ENCODE measurements at regions not wholly inside any gene's neighbourhood (a gene's known extent, or its start where the extent isn't known, plus 50 kb on each side); places are given as distances from the start of the nearest gene placed in this dataset.
"Not testable (repeated sequence)": the region's sequence is repeated elsewhere in the genome, so short reads cannot be mapped to it uniquely, and the experiment has no call there.

DNA sequence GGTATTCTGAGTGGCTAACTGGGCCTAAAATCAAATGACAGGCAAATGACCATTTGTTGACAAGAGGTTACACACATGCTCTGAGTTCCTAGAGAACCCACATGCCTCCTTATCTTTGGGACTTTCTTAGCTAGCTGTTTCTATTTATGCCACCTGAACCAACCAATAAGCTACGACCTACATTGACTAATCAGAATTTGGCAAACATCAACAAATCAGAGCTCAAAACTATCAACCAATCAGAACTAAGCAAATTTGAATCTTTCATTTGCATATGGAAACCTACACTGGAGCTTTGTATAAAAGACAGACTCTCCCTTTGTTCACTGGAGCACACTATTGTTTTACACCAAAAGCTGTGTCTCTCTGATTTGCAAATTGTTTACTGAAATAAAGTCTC lies 192.0 kb downstream of the CXXC4 start:
- H3K36me3 Mint-ChIP-seq (ENCODE audit: low read depth) = no peaks in the 10 kb centered on the region
- no peak overlapping the region for H3K27ac Mint-ChIP-seq
- DNase-seq (no peak), ATAC-seq (no peak)
- H3K4me3 Mint-ChIP-seq = no peak overlapping the region
- H3K27me3 Mint-ChIP-seq = no peaks in the 10 kb centered on the region
- H3K4me1 Mint-ChIP-seq = no peaks in the 10 kb centered on the region
- intact Hi-C loops (cut with DNase I, micrococcal nuclease) = no loop called here
- ChIA-PET CTCF (no interaction called here), POLR2A (no interaction called here)
- H3K9me3 Mint-ChIP-seq (ENCODE audit: low read depth) = peaks cover 4% of the 10 kb centered on the region

DNA sequence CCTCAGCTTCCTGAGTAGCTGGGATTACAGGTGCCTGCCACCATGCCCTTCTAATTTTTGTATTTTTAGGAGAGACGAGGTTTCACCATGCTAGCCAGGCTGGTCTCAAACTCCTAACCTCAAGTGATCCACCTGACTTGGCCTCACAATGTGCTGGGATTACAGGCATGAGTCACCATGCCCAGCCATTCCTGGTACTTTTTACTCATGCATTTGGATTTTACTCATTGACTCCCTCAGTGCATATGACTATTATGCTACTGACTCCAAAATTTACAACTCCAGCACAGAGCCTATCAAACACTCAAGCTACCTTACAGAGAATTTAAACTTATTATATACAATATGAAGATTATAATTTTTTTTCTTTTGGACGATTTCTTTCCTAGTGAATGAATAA lies 199.9 kb downstream of the CXXC4 start:
- ATAC-seq (no peak), DNase-seq (no peak)
- CTCF ChIA-PET = no interaction called here
- H3K9me3 Mint-ChIP-seq (ENCODE audit: low read depth) = peaks cover 9% of the 10 kb centered on the region
- no peak overlapping the region for H3K4me3 Mint-ChIP-seq
- H3K36me3 Mint-ChIP-seq (ENCODE audit: low read depth) = no peaks in the 10 kb centered on the region
- POLR2A ChIA-PET = no interaction called here
- no peak overlapping the region for H3K27ac Mint-ChIP-seq
- H3K27me3 Mint-ChIP-seq = no peaks in the 10 kb centered on the region
- H3K4me1 Mint-ChIP-seq = no peaks in the 10 kb centered on the region
- intact Hi-C loops (cut with DNase I, micrococcal nuclease) = no loop called here

DNA sequence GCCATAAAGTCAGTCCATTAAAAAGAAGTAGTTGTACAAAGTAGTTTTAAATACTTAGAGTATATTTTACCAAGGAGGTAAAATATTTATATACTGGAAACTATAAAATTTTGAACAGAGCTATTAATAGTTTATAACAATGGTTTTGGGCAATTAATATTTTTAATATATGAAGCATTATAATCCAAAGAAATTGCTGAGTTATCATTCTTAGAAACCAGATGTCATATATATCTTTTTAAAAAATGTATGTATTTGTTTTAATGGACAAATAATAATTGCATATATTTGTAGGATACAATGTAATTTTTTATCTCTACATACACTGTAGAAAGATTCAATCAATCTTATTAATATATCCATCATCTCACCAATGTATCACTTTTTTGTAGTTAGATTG lies 207.8 kb downstream of the CXXC4 start:
- no peaks in the 10 kb centered on the region for H3K4me1 Mint-ChIP-seq
- ATAC-seq (no peak), DNase-seq (no peak)
- peaks cover 10% of the 10 kb centered on the region for H3K9me3 Mint-ChIP-seq (ENCODE audit: low read depth)
- intact Hi-C loops (cut with DNase I, micrococcal nuclease) = no loop called here
- POLR2A ChIA-PET = no interaction called here
- no peaks in the 10 kb centered on the region for H3K36me3 Mint-ChIP-seq (ENCODE audit: low read depth)
- no peak overlapping the region for H3K27ac Mint-ChIP-seq
- CTCF ChIA-PET = no interaction called here
- no peaks in the 10 kb centered on the region for H3K27me3 Mint-ChIP-seq
- H3K4me3 Mint-ChIP-seq = no peak overlapping the region

DNA sequence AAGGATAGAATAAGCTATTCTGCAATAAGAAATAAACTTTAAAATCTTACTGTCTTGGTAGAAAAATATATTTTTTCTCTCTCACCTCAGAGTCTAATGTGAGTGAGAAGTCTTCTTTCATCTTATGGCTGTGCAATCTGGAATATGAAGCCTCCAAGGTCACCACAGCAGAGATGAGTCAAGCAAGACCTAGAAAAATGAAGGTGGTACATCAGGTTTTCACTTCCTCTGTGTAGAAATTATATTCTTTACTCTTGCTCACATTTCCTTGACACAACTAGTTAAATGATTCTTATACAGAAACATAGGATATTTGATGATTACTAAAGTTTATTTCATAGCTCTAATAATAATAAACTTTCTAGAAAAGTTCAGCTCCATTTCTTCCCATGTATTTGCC lies 211.4 kb downstream of the CXXC4 start:
- POLR2A ChIA-PET = no interaction called here
- no peaks in the 10 kb centered on the region for H3K36me3 Mint-ChIP-seq (ENCODE audit: low read depth)
- ATAC-seq (no peak), DNase-seq (no peak)
- CTCF ChIA-PET = no interaction called here
- no peaks in the 10 kb centered on the region for H3K27me3 Mint-ChIP-seq
- no peak overlapping the region for H3K4me3 Mint-ChIP-seq
- intact Hi-C loops (cut with DNase I, micrococcal nuclease) = no loop called here
- no peak overlapping the region for H3K27ac Mint-ChIP-seq
- H3K9me3 Mint-ChIP-seq (ENCODE audit: low read depth) = peaks cover 8% of the 10 kb centered on the region
- H3K4me1 Mint-ChIP-seq = no peaks in the 10 kb centered on the region

DNA sequence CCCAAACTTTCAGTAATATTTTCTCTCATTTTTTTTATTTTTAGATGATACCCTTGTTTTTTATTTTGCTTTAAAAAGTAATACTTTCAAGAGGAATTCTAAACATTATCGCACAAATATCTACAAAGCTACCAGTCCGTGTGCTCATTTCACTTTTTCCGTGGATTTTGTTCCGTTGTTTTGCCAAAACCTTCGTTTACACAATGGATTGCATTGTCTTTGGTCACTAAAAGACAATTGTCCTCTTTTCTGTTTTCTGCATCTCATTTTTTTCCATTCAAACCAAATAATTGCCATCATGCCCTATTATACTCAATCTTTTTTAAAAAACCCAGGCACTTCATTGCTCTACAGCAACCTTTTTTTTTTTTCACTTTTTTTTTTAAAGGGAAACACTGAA lies 214.9 kb downstream of the CXXC4 start:
- Mint-ChIP-seq H3K36me3 (ENCODE audit: low read depth) (no peaks in the 10 kb centered on the region), H3K9me3 (ENCODE audit: low read depth) (peaks cover 8% of the 10 kb centered on the region), H3K27me3 (no peaks in the 10 kb centered on the region), H3K4me3 (no peak overlapping the region), H3K27ac (no peak overlapping the region), H3K4me1 (no peaks in the 10 kb centered on the region)
- ChIA-PET CTCF (no interaction called here), POLR2A (no interaction called here)
- ATAC-seq (no peak), DNase-seq (no peak)
- intact Hi-C loops (cut with DNase I, micrococcal nuclease) = no loop called here

DNA sequence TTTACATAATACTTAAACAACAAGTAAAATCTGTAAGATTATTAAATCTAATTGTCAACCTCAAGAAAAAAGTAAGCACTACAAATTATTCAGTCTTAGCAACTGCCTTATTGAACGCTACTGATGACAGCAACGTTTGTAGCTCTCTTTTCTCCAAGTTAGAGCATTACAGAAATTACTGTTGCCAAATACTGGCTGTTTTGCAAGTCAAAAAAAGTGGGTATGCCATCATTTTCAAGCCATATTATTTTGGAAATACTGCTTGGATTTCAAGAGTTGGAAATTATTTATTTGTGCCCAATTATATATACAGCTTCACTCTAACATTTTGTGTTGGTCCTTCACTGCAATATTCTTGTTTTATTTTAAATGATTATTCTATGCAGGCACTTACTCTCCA lies 221.7 kb downstream of the CXXC4 start:
- H3K4me3 Mint-ChIP-seq = no peak overlapping the region
- CTCF ChIA-PET = no interaction called here
- H3K36me3 Mint-ChIP-seq (ENCODE audit: low read depth) = no peaks in the 10 kb centered on the region
- POLR2A ChIA-PET = no interaction called here
- no peak for ATAC-seq
- DNase-seq = no peak
- no peaks in the 10 kb centered on the region for H3K27me3 Mint-ChIP-seq
- H3K9me3 Mint-ChIP-seq (ENCODE audit: low read depth) = peaks cover 11% of the 10 kb centered on the region
- no peak overlapping the region for H3K27ac Mint-ChIP-seq
- H3K4me1 Mint-ChIP-seq = no peaks in the 10 kb centered on the region
- intact Hi-C loops (cut with DNase I, micrococcal nuclease) = no loop called here

DNA sequence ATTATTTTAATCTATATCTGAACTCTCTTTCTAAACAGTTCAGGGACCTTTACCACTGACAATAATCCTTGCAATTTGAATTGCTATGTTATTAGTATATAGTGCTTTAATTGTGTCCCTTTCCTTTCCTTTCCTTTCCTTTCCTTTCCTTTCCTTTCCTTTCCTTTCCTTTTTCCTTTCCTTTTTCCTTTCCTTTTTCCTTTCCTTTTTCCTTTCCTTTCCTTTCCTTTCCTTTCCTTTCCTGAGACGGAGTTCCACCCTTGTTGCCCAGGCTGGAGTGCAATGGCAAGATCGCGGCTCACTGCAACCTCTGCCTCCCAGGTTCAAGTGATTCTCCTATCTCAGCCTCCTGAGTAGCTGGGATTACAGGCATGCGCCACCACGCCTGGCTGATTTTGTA lies 225.1 kb downstream of the CXXC4 start:
- H3K27me3 Mint-ChIP-seq; H3K4me1 Mint-ChIP-seq; H3K9me3 Mint-ChIP-seq (ENCODE audit: low read depth); CTCF ChIA-PET; H3K27ac Mint-ChIP-seq; intact Hi-C loops (cut with DNase I, micrococcal nuclease); POLR2A ChIA-PET; H3K36me3 Mint-ChIP-seq (ENCODE audit: low read depth); H3K4me3 Mint-ChIP-seq; DNase-seq; ATAC-seq: not testable (repeated sequence)

DNA sequence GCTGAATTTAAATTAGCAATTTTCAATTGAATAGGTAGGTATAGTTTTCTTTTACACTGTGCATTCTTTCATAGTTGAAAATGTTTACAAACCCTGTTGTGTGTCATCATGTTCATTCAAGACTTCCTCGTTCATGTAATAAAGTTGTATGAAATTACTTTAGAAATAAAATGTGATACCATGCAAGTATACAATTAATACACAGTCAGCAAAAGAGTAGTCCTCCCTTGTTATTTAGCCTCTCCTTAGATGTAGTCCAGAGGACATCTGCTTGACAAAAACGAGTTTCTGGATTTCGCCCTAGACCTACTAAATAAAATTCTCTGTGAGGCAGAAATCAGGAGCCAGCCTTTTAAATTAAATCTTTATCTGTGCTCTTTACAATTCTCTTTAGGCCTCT lies 231.6 kb downstream of the CXXC4 start:
- no peaks in the 10 kb centered on the region for H3K4me1 Mint-ChIP-seq
- no peak overlapping the region for H3K4me3 Mint-ChIP-seq
- CTCF ChIA-PET = no interaction called here
- POLR2A ChIA-PET = no interaction called here
- peaks cover 3% of the 10 kb centered on the region for H3K9me3 Mint-ChIP-seq (ENCODE audit: low read depth)
- no peak for DNase-seq
- intact Hi-C loops (cut with DNase I, micrococcal nuclease) = no loop called here
- no peaks in the 10 kb centered on the region for H3K27me3 Mint-ChIP-seq
- no peak for ATAC-seq
- H3K36me3 Mint-ChIP-seq (ENCODE audit: low read depth) = no peaks in the 10 kb centered on the region
- H3K27ac Mint-ChIP-seq = no peak overlapping the region

DNA sequence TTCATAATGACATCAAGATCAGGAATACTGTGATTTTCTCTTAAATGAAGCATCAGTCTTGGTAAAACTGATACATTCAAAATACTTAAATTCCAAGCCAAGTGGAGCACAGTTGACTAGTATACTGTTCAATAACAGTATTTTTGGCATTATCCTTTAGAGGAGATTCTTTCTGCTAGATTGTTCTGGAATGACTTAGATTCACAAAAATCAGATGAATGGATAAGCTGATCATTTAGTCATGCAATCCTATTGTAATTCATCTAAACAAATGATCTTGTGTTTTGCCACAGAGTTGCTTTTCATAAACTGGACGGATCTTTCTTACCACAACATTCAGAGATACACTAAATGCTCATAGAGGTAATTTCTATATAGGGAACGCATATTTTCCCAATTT lies 232.0 kb downstream of the CXXC4 start:
- Mint-ChIP-seq H3K36me3 (ENCODE audit: low read depth) (no peaks in the 10 kb centered on the region), H3K4me3 (no peak overlapping the region), H3K4me1 (no peaks in the 10 kb centered on the region), H3K9me3 (ENCODE audit: low read depth) (peaks cover 5% of the 10 kb centered on the region), H3K27ac (no peak overlapping the region), H3K27me3 (no peaks in the 10 kb centered on the region)
- ChIA-PET CTCF (no interaction called here), POLR2A (no interaction called here)
- intact Hi-C loops (cut with DNase I, micrococcal nuclease) = no loop called here
- DNase-seq (no peak), ATAC-seq (no peak)

DNA sequence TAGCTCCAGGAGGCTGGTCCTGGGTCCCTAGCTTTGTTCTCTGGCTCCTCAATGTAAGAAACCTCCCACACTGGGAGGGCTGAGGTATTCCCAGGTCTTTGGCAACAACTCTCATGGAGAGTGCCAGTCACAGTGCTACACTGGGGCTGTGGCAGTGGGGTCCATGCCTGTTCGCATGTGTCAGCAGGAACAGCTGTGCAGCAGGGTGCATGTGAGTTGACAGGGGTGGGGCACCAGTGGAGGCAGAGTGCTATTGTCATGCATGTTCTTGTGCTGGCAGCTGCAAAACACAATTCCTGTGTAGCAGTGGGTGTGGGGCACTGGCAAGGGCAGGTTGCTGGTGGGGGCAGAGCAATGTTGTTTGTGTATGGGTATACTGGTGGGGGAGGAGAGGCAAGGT lies 246.0 kb downstream of the CXXC4 start:
- intact Hi-C loops (cut with DNase I, micrococcal nuclease) = no loop called here
- peaks cover 10% of the 10 kb centered on the region for H3K9me3 Mint-ChIP-seq (ENCODE audit: low read depth)
- DNase-seq = no peak
- no peak overlapping the region for H3K27ac Mint-ChIP-seq
- H3K4me3 Mint-ChIP-seq = no peak overlapping the region
- no peak for ATAC-seq
- no peaks in the 10 kb centered on the region for H3K27me3 Mint-ChIP-seq
- no peaks in the 10 kb centered on the region for H3K4me1 Mint-ChIP-seq
- ChIA-PET CTCF (no interaction called here), POLR2A (no interaction called here)
- no peaks in the 10 kb centered on the region for H3K36me3 Mint-ChIP-seq (ENCODE audit: low read depth)

DNA sequence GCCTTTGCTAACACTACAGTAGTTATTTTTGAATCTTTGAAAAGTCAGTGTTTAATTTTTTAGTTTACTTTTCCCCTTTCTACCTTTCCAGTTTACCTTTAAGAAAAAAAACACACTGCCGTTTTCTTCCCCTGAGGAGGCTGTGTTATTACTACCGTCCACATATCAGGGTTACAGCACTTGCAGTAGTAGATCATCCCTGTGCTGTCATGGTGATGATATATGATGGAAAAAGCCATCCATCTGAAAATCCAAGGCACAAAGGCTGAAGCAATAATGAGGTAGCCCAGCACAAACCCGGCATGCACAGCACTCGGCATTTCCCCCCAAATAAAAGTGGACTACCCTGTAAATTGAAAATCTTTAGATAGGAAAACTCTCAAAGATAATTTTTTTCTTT lies 258.7 kb downstream of the CXXC4 start:
- no peak for ATAC-seq
- no peaks in the 10 kb centered on the region for H3K27me3 Mint-ChIP-seq

DNA sequence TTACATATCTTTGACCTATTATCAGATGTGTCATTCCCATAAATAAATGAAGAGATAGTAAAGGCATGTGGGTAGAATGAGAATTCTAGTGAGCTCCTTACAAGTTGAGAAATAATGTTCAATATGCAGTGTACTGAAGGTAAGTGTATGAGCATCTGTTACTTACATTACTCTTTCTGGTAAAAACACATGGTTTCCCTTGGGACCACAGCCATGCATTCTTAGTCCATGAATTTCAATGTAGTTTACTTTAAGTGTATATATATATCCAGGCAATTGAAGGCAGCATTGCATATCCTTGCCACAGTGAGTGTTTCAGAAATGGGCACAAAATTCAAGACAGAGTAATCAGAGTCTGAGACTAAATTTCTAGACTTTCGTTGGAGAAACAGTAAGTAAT lies 277.2 kb downstream of the CXXC4 start:
- ATAC-seq (no peak), DNase-seq (no peak)
- Mint-ChIP-seq H3K36me3 (ENCODE audit: low read depth) (no peaks in the 10 kb centered on the region), H3K4me3 (no peak overlapping the region), H3K9me3 (ENCODE audit: low read depth) (peaks cover 8% of the 10 kb centered on the region), H3K4me1 (no peaks in the 10 kb centered on the region), H3K27me3 (no peaks in the 10 kb centered on the region), H3K27ac (no peak overlapping the region)
- ChIA-PET POLR2A (no interaction called here), CTCF (no interaction called here)
- intact Hi-C loops (cut with DNase I, micrococcal nuclease) = no loop called here

More for the DNA sequence above, 258.7 kb downstream of the CXXC4 start:
- no peaks in the 10 kb centered on the region for H3K36me3 Mint-ChIP-seq (ENCODE audit: low read depth)
- no peaks in the 10 kb centered on the region for H3K4me1 Mint-ChIP-seq
- peaks cover 2% of the 10 kb centered on the region for H3K9me3 Mint-ChIP-seq (ENCODE audit: low read depth)
- ChIA-PET POLR2A (no interaction called here), CTCF (no interaction called here)
- H3K27ac Mint-ChIP-seq = no peak overlapping the region
- H3K4me3 Mint-ChIP-seq = no peak overlapping the region
- no peak for DNase-seq
- intact Hi-C loops (cut with DNase I, micrococcal nuclease) = no loop called here

DNA sequence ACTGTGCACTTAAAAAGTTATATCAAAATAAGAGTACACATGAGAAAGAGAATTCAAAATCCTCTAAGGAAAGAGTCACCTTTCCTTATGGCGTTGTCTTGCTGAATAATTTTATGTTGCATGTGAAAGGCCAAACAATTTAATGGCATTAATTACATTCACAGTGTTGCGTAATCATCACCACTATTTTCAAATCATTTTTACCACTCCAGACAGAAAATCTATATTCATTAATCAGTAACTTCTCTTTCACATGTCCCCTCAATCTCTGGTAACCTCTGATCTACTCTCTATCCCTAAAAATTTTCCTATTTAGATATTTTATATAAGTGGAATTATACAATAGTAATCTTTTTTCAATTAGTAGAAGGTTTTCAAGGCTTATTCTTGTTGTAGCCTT lies 283.0 kb downstream of the CXXC4 start:
- ATAC-seq (no peak), DNase-seq (no peak)
- Mint-ChIP-seq H3K36me3 (ENCODE audit: low read depth) (no peaks in the 10 kb centered on the region), H3K4me3 (no peak overlapping the region), H3K27ac (no peak overlapping the region), H3K9me3 (ENCODE audit: low read depth) (peaks cover 10% of the 10 kb centered on the region), H3K27me3 (no peaks in the 10 kb centered on the region), H3K4me1 (no peaks in the 10 kb centered on the region)
- ChIA-PET CTCF (no interaction called here), POLR2A (no interaction called here)
- intact Hi-C loops (cut with DNase I, micrococcal nuclease) = no loop called here
